MM.1S (cell line): ENCODE measurements at regions not wholly inside any gene's neighbourhood (a gene's known extent, or its start where the extent isn't known, plus 50 kb on each side); places are given as distances from the start of the nearest gene placed in this dataset.

Source experiments
- DNase-seq: peaks from one replicate; pipeline ENCODE4 v3.0.0-alpha.2; 2015
- H2AFZ ChIP-seq: fragments of 300-600 bp; sonication (generic); 2 replicates; pipeline ENCODE4 v1.6.0; 2016; ENCODE audit warnings: antibody characterized with exemption, low read length
- H3F3A ChIP-seq: fragments of 300-600 bp; sonication (generic); 2 replicates; pipeline ENCODE4 v1.6.1; 2016; ENCODE audit warnings: mild to moderate bottlenecking, antibody characterized with exemption, low read length, moderate library complexity, mixed read lengths; ENCODE audit not compliant: insufficient read depth
- H3K27ac ChIP-seq: fragments of 300-600 bp; sonication (generic); 2 replicates; pipeline ENCODE4 v1.5.1; 2016; ENCODE audit warnings: mild to moderate bottlenecking, low read length
- H3K27me3 ChIP-seq: fragments of 300-600 bp; sonication (generic); replicated peaks from 2 replicates; pipeline ENCODE4 v1.6.0; 2016; ENCODE audit warnings: low read length; ENCODE audit not compliant: insufficient read depth
- H3K36me3 ChIP-seq: fragments of 300-600 bp; sonication (generic); replicated peaks from 2 replicates; pipeline ENCODE4 v1.6.1; 2016; ENCODE audit warnings: mild to moderate bottlenecking, low read length, mixed read lengths; ENCODE audit not compliant: insufficient read depth
- H3K4me1 ChIP-seq: fragments of 300-600 bp; sonication (generic); 2 replicates; pipeline ENCODE4 v1.6.1; 2016; ENCODE audit warnings: low read length, mixed read lengths
- H3K4me2 ChIP-seq: fragments of 300-600 bp; sonication (generic); 2 replicates; pipeline ENCODE4 v1.6.0; 2016; ENCODE audit warnings: low read depth, low read length
- H3K4me3 ChIP-seq: fragments of 300-600 bp; sonication (generic); 2 replicates; pipeline ENCODE4 v1.5.1; 2016; ENCODE audit warnings: low read length, mixed read lengths
- H3K79me2 ChIP-seq: fragments of 300-600 bp; sonication (generic); 2 replicates; pipeline ENCODE4 v1.6.1; 2016; ENCODE audit warnings: mixed run types, low read length, mixed read lengths
- H3K9ac ChIP-seq: fragments of 300-600 bp; sonication (generic); 2 replicates; pipeline ENCODE4 v1.6.1; 2016; ENCODE audit warnings: low read length, mixed read lengths
- H3K9me2 ChIP-seq: fragments of 300-600 bp; sonication (generic); replicated peaks from 2 replicates; pipeline ENCODE4 v1.6.1; 2016; ENCODE audit warnings: mild to moderate bottlenecking, low read length, mixed read lengths; ENCODE audit not compliant: insufficient read depth
- H3K9me3 ChIP-seq: fragments of 300-600 bp; sonication (generic); replicated peaks from 2 replicates; pipeline ENCODE4 v1.6.1; 2016; ENCODE audit warnings: mild to moderate bottlenecking, low read length, mixed read lengths; ENCODE audit not compliant: insufficient read depth
- H4K20me1 ChIP-seq: fragments of 300-600 bp; sonication (generic); 2 replicates; pipeline ENCODE4 v1.6.1; 2016; ENCODE audit warnings: mild to moderate bottlenecking, low read length, moderate library complexity, mixed read lengths; ENCODE audit not compliant: insufficient read depth
- EZH2 ChIP-seq: fragments of 300-600 bp; sonication (generic); optimal IDR thresholded peaks from 2 replicates; pipeline ENCODE3; 2017; ENCODE audit warnings: low read depth, mild to moderate bottlenecking, antibody characterized with exemption, low read length, mixed read lengths
- EZH2phosphoT487 ChIP-seq: fragments of 300-600 bp; sonication (generic); IDR thresholded peaks from 2 replicates; pipeline ENCODE4 v1.6.1; 2018; ENCODE audit warnings: antibody characterized with exemption, low read length
- TF ChIP-seq, protein P1 (sequence below): fragments of 300-600 bp; sonication (generic); IDR thresholded peaks from 2 replicates; pipeline ENCODE4 v1.5.1; 2016; ENCODE audit warnings: antibody characterized with exemption, low read length, mixed read lengths

DNA sequence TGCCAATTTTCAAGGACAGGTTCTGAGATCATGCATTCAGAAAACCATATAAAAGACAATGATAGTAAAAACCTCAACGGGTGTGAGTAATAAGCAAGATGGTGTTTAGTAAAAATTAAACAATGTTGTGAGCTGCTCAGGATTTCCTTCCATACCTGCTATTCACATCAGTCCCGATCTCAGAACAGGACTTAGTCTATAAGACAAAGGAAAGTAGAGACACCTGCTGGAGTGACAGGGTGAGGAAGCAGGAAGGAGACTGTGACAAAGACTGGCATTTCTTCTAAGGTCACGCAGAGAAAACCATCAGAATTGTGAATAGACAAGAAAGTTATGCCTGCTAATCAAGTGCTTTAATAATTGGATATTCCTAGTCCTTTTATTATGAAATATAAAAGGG is 648.0 kb downstream of the DACH1 start:
- no peaks in the 10 kb centered on the region for H3K4me1 ChIP-seq

DNA sequence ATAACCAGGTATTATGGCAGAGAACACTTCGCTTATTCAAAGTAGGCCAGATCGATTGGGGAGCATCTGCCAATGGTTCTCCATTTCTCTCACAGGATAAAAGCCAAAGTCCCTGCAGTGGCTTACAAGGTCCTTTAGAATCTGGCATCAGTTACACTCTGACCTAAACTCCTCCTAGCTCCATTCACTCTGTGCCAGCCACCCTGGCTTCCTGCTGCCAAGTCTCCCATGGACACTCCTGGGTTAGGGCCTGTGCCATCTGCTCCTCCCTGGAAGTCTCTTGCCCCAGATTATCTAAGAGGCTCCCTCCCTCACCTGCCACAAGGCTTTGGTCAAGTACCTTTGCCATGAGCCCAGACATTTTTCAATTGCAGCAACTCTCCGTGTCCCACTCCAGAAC is 649.2 kb downstream of the DACH1 start:
- Histone ChIP-seq H3K27ac (no peak overlapping the region), H3K9ac (no peak overlapping the region), H3K4me2 (no peak overlapping the region), H3K36me3 (no peaks in the 10 kb centered on the region), H3K79me2 (no peaks in the 10 kb centered on the region), H3K4me1 (no peaks in the 10 kb centered on the region), H3K27me3 (no peaks in the 10 kb centered on the region), H2AFZ (no peak overlapping the region), H3F3A (no peaks in the 10 kb centered on the region), H3K4me3 (no peak overlapping the region), H3K9me2 (no peaks in the 10 kb centered on the region), H3K9me3 (no peaks in the 10 kb centered on the region), H4K20me1 (no peaks in the 10 kb centered on the region)
- TF ChIP-seq EZH2phosphoT487 (no peak), EZH2 (no peak)
- TF ChIP-seq, protein P1, sequence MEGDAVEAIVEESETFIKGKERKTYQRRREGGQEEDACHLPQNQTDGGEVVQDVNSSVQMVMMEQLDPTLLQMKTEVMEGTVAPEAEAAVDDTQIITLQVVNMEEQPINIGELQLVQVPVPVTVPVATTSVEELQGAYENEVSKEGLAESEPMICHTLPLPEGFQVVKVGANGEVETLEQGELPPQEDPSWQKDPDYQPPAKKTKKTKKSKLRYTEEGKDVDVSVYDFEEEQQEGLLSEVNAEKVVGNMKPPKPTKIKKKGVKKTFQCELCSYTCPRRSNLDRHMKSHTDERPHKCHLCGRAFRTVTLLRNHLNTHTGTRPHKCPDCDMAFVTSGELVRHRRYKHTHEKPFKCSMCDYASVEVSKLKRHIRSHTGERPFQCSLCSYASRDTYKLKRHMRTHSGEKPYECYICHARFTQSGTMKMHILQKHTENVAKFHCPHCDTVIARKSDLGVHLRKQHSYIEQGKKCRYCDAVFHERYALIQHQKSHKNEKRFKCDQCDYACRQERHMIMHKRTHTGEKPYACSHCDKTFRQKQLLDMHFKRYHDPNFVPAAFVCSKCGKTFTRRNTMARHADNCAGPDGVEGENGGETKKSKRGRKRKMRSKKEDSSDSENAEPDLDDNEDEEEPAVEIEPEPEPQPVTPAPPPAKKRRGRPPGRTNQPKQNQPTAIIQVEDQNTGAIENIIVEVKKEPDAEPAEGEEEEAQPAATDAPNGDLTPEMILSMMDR = no peak
- no peak for DNase-seq

More for the DNA sequence above, 648.0 kb downstream of the DACH1 start:
- Histone ChIP-seq H3K27ac (no peak overlapping the region), H3K4me3 (no peak overlapping the region), H3K79me2 (no peaks in the 10 kb centered on the region), H2AFZ (no peak overlapping the region), H3F3A (no peaks in the 10 kb centered on the region), H3K4me2 (no peak overlapping the region), H3K27me3 (no peaks in the 10 kb centered on the region), H3K9me3 (no peaks in the 10 kb centered on the region), H4K20me1 (no peaks in the 10 kb centered on the region), H3K9me2 (no peaks in the 10 kb centered on the region), H3K36me3 (no peaks in the 10 kb centered on the region), H3K9ac (no peak overlapping the region)
- no peak for DNase-seq
- TF ChIP-seq, protein P1 = no peak
- no peak for TF ChIP-seq EZH2
- no peak for TF ChIP-seq EZH2phosphoT487

DNA sequence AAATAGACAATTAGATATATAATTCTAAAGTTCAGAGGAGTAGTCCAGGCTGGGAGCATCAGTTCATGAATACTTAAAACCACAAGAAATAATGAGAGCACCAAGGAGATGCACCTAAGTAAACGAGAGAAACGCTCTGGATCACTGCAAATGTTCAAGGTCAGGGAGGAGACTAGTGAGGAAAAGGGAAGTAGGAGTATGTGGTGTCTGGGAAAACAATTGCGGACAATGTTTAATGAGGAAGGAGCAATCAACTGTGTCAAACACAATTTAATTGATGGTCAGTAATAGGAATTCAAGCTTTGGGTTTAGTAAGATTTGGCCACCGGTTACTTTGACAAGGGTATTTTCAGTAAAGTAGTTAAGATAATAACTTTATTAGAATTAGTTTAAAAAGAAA is 652.2 kb downstream of the DACH1 start:
- no peaks in the 10 kb centered on the region for H4K20me1 ChIP-seq
- H3K9me2 ChIP-seq = no peaks in the 10 kb centered on the region
- no peaks in the 10 kb centered on the region for H3K9me3 ChIP-seq
- H3K79me2 ChIP-seq = no peaks in the 10 kb centered on the region
- no peak overlapping the region for H2AFZ ChIP-seq
- H3K27me3 ChIP-seq = no peaks in the 10 kb centered on the region
- DNase-seq = no peak
- no peak overlapping the region for H3K9ac ChIP-seq
- TF ChIP-seq EZH2 (no peak), EZH2phosphoT487 (no peak)
- TF ChIP-seq, protein P1 = no peak
- no peaks in the 10 kb centered on the region for H3K4me1 ChIP-seq
- no peak overlapping the region for H3K4me2 ChIP-seq
- H3K36me3 ChIP-seq = no peaks in the 10 kb centered on the region
- H3F3A ChIP-seq = no peaks in the 10 kb centered on the region
- H3K4me3 ChIP-seq = no peak overlapping the region
- no peak overlapping the region for H3K27ac ChIP-seq
